B cell (primary cell): ENCODE measurements at regions not wholly inside any gene's neighbourhood (a gene's known extent, or its start where the extent isn't known, plus 50 kb on each side); places are given as distances from the start of the nearest gene placed in this dataset.

Experiments
- EZH2 ChIP-seq: IDR thresholded peaks from 2 replicates; pipeline ENCODE4 v1.6.1; 2012; ENCODE audit warnings: borderline replicate concordance, low read depth, mild to moderate bottlenecking, moderate library complexity, low read length; ENCODE audit not compliant: insufficient read depth, poor library complexity, severe bottlenecking
- TF ChIP-seq, protein P1 (sequence below): fragments of 200-600 bp; IDR thresholded peaks from one replicate; pipeline ENCODE4 v1.8.0; 2022; ENCODE audit warnings: antibody characterized with exemption, mild to moderate bottlenecking

DNA sequence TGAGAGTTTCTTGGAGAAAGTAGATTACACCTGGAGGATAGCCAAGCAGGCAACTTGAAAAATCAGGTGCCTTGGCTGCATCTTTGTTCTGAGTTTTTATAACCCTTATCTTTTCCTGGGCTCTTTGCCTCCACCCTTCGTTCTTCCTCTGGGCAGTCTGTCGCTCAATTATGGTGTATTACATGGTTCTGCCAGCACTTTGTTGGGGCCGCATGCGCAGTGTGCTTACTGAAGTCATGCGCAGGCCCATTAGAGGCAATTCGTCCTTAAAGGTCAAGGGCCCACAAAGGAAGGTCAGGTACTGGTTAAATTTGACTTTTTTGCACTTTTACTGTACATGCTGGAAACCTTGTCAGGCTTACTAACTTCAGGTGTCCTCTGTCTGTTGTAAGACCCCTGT, 761.9 kb upstream of the SLITRK5 start:
- TF ChIP-seq, protein P1, sequence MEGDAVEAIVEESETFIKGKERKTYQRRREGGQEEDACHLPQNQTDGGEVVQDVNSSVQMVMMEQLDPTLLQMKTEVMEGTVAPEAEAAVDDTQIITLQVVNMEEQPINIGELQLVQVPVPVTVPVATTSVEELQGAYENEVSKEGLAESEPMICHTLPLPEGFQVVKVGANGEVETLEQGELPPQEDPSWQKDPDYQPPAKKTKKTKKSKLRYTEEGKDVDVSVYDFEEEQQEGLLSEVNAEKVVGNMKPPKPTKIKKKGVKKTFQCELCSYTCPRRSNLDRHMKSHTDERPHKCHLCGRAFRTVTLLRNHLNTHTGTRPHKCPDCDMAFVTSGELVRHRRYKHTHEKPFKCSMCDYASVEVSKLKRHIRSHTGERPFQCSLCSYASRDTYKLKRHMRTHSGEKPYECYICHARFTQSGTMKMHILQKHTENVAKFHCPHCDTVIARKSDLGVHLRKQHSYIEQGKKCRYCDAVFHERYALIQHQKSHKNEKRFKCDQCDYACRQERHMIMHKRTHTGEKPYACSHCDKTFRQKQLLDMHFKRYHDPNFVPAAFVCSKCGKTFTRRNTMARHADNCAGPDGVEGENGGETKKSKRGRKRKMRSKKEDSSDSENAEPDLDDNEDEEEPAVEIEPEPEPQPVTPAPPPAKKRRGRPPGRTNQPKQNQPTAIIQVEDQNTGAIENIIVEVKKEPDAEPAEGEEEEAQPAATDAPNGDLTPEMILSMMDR, result no peak
- TF ChIP-seq EZH2, result no peak
